ENCODE measurements at regions not wholly inside any gene's neighbourhood (a gene's known extent, or its start where the extent isn't known, plus 50 kb on each side); places are given as distances from the start of the nearest gene placed in this dataset.

- TF ChIP-seq, protein P1, sequence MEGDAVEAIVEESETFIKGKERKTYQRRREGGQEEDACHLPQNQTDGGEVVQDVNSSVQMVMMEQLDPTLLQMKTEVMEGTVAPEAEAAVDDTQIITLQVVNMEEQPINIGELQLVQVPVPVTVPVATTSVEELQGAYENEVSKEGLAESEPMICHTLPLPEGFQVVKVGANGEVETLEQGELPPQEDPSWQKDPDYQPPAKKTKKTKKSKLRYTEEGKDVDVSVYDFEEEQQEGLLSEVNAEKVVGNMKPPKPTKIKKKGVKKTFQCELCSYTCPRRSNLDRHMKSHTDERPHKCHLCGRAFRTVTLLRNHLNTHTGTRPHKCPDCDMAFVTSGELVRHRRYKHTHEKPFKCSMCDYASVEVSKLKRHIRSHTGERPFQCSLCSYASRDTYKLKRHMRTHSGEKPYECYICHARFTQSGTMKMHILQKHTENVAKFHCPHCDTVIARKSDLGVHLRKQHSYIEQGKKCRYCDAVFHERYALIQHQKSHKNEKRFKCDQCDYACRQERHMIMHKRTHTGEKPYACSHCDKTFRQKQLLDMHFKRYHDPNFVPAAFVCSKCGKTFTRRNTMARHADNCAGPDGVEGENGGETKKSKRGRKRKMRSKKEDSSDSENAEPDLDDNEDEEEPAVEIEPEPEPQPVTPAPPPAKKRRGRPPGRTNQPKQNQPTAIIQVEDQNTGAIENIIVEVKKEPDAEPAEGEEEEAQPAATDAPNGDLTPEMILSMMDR (IDR thresholded peaks at IDR 0.05): no peak
These were observed 79.8 kb upstream of the ATP8A1 start for GRCh38 chr4:42736527-42737195.

DNA sequence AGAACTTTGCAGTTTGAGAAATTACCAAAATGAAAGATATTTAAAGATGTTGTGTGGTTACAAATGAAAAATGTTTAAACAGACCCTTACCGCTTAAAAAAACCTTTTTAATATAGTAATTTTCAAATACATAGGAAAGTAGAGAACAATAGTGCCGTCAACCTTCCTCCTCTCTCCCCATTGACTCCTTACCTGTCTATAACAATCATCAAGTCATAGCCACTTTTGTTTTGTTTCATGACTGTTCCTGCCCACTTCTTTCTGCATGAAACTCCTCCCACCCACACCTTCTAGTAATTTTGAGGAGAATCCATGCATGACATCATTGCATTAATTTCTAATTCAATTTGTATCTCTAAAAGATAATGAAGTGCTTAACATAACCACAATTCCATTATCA, 76.5 kb upstream of the ATP8A1 start:
- TF ChIP-seq, protein P1 (IDR thresholded peaks at IDR 0.05): no peak

- TF ChIP-seq, protein P1 (IDR thresholded peaks at IDR 0.05): no peak
These were observed 75.9 kb upstream of the ATP8A1 start for GRCh38 chr4:42732776-42733175.

DNA sequence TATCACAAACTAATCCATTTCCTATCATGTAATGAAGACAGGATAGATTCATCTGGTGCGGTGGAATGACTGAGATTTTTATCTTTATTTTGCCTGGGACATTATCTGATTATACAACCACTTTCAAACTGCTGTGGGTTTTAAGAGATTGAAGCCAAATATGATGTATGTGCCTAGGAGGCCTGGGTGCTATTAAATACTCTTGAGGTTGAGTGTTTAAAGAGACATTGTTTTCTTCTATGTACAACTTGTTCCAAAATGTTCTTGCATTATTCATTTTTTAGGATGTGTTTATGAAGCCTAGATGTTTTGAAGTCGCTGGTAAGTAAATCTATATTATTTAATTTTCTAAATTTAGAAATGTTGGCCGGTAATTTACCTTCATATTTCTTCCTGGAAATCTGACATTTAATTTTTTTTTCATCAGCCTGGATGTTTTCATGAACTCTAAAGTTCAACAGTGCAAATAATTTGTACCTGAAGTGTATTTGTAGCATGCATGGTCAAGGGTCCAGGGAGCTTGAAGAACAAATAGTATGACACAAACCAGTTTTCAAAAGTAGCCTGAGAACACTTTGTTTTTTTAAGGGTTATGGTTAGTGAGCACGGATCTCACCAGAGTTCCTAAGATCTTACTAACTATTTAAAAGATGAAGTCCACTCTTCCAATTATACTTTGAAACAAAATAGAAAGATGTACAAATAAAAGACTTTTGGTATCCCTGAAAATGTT, 72.8 kb upstream of the ATP8A1 start:
- TF ChIP-seq, protein P1 (IDR thresholded peaks at IDR 0.05): no peak

DNA sequence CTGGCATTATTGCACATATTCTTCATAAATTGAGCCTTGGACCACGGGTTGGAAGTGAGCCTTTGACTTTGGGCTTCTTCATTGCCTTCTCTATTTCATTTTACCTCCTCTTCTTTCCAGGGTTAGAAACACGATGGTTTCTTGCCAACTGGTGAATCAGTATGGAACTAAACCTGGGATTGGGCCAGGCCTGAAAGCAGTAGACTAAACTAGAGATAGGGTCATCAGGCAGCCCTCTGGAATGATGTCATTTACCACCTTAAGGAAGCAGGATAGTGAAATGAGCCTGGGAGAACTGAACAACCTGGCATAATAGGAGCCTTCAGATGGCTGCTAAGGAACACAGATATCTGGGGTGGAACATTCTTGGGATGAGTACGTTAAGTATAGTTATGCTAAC, 67.5 kb upstream of the ATP8A1 start:
- TF ChIP-seq, protein P1 (IDR thresholded peaks at IDR 0.05): no peak

DNA sequence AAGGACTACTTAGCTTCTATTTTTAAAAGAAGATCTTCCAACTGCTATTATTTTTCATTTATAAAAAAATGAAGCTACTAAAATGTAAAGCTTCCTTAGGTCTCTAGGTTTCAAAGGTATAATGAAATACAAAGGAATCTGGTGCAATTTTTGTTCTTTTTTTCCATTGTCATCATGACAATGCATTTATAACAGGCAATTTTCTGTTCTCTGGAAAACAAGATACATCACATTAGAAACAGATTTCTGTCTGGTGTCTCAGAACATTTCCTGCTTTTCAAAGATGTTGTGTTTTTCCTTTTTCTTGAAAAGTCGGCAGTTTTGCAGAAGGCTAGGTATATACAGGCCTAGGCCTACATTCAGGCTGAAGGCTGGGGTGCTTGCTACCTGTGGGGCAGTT, 63.6 kb upstream of the ATP8A1 start:
- TF ChIP-seq, protein P1 (IDR thresholded peaks at IDR 0.05): no peak

DNA sequence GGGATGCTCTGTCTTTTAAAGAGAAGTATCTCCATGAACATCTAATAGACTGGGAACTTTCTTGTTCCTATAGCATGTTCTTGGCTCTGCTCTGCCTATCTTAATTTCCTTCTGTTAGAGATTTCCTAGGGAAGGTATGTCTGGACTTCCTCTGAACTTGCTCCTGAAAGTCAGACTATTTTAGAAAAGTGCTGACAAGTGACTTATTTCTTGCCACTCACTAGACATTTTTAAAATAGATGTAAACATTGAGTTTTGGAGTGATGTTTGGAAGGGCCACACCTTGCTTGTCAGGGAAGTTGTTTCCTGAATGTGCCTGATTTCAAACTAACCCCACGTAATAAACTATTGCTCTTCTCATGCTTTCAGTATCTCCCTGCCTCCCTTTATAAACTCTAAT, 62.4 kb upstream of the ATP8A1 start:
- TF ChIP-seq, protein P1 (IDR thresholded peaks at IDR 0.05): no peak
